C4-2B (cell line): ENCODE measurements at regions not wholly inside any gene's neighbourhood (a gene's known extent, or its start where the extent isn't known, plus 50 kb on each side); places are given as distances from the start of the nearest gene placed in this dataset.

Experiments used
- H3K27ac ChIP-seq: fragments of 450-650 bp; 2 replicates; pipeline ENCODE4 v1.5.1; 2017
- CTCF ChIP-seq: fragments of 450-650 bp; conservative IDR thresholded peaks from 2 replicates; pipeline ENCODE4 v1.5.1; 2017; ENCODE audit warnings: mild to moderate bottlenecking
- ZFX ChIP-seq: fragments of 450-650 bp; IDR thresholded peaks from 2 replicates; pipeline ENCODE4 v1.6.1; 2017

- TF ChIP-seq CTCF (no peak), ZFX (no peak)
- H3K27ac ChIP-seq, result no peak overlapping the region
These were observed 54.6 kb downstream of the ARL4A start for GRCh38 chr7:12741951-12742575.

DNA sequence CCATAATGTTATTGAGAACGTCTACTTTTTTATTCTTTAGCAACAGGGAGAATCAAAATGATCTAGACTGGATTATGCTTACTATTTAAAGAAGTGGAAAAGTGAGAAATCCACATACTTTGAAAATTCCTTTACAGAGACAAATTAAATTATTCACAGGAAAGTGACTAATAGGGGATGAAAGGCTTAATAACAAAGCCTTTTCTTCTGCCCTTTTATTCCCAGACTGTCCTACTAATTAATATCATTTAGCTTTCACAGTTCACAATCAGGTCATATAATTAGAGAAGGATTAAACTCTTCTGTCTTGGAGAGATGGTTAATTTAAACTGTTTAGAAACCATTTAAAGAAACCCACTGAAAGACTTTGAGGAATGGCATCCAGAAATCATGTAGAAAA, 58.8 kb downstream of the ARL4A start:
- H3K27ac ChIP-seq, result no peak overlapping the region
- TF ChIP-seq ZFX (no peak), CTCF (no peak)

- TF ChIP-seq ZFX (no peak), CTCF (no peak)
These were observed 60.4 kb downstream of the ARL4A start for GRCh38 chr7:12747687-12748306.

GRCh38 chr7:12749069-12749468, 61.6 kb downstream of the ARL4A start:
- no peak overlapping the region for H3K27ac ChIP-seq
- no peak for TF ChIP-seq ZFX
- no peak for TF ChIP-seq CTCF

More at GRCh38 chr7:12747687-12748306, 60.4 kb downstream of the ARL4A start:
- H3K27ac ChIP-seq, result no peak overlapping the region

DNA sequence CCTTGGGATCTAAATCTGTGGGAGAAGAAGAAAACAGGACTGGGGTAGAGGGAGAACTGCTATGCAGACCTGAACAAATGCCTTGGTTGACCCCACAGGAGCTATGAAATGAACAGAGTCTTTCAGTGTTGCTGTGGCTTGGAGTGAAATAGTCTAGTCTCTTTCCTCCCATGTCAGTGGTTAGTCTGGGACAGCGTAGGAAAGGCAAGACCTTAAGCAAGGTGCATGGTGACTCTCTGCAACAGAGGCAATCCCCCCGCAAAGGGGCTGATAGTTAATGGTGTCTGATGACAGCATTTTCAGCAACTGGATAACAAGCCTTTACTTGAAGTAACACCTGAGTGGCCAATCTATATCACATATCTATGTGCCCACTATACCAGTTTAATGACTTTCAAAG, 62.3 kb downstream of the ARL4A start:
- H3K27ac ChIP-seq, result no peak overlapping the region
- TF ChIP-seq ZFX, result no peak
- no peak for TF ChIP-seq CTCF

- no peak for TF ChIP-seq ZFX
- TF ChIP-seq CTCF, result no peak
- no peak overlapping the region for H3K27ac ChIP-seq
These were observed 64.3 kb downstream of the ARL4A start for GRCh38 chr7:12751764-12752163.

GRCh38 chr7:12754179-12754578, 66.7 kb downstream of the ARL4A start:
- TF ChIP-seq ZFX (no peak), CTCF (no peak)
- H3K27ac ChIP-seq, result no peak overlapping the region
